GM18499 (cell line): ENCODE measurements at regions not wholly inside any gene's neighbourhood (a gene's known extent, or its start where the extent isn't known, plus 50 kb on each side); places are given as distances from the start of the nearest gene placed in this dataset.
"Not testable (repeated sequence)": the region's sequence is repeated elsewhere in the genome, so short reads cannot be mapped to it uniquely, and the experiment has no call there.

Source experiments
- ATAC-seq: cut with Tn5 transposase; IDR thresholded peaks from one replicate; pipeline ENCODE4 v1.9.1; 2021; ENCODE audit warnings: moderate number of reproducible peaks; ENCODE audit not compliant: insufficient read depth, unreplicated experiment

- ATAC-seq: no peak
Observed at GRCh38 chr1:222020553-222020952, 278.7 kb upstream of the DUSP10 start.

GRCh38 chr1:222019029-222019428 lies 277.1 kb upstream of the DUSP10 start:
- no peak for ATAC-seq

- no peak for ATAC-seq
Observed at GRCh38 chr1:222018041-222018440, 276.2 kb upstream of the DUSP10 start.

DNA sequence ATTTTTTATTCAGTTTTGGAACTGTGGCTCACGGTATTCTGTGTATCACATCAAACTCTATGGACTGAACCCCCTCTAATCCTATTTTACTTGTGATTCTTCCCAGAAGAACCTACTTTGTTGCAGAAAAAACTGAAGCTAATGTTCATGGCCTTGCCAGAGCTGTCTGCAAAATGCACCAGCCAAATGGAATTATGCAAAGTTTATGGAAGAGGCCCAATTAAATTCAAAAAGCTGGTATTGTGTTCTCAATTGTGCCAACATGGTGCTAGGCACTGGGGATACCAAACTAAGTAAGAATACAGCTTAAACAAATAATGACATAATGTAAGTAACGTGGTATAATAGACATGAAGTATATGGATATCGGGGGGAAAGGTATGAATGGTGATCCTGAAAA lies 273.8 kb upstream of the DUSP10 start:
- ATAC-seq: no peak

DNA sequence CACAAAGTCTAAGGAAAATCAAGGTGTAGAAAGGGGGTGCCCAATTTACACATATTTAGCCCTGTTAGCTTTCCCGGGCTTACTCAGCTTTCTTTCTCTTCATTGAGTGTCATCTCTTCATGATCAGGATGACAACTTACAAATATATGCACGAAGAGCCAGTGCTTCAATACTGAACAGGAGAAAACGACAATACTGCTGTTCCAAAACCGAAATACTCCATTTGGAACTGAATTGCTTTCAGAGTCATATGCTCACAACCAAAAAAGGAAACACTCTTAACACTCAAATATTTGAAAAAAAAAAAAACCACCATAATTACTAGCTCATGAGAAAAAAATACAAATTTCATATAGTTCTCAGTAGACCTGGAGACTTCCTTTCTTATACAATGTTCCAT lies 272.1 kb upstream of the DUSP10 start:
- ATAC-seq: no peak

- ATAC-seq: no peak
Observed at GRCh38 chr1:222012816-222013215, 270.9 kb upstream of the DUSP10 start.

GRCh38 chr1:222010306-222010705 lies 268.4 kb upstream of the DUSP10 start:
- no peak for ATAC-seq

DNA sequence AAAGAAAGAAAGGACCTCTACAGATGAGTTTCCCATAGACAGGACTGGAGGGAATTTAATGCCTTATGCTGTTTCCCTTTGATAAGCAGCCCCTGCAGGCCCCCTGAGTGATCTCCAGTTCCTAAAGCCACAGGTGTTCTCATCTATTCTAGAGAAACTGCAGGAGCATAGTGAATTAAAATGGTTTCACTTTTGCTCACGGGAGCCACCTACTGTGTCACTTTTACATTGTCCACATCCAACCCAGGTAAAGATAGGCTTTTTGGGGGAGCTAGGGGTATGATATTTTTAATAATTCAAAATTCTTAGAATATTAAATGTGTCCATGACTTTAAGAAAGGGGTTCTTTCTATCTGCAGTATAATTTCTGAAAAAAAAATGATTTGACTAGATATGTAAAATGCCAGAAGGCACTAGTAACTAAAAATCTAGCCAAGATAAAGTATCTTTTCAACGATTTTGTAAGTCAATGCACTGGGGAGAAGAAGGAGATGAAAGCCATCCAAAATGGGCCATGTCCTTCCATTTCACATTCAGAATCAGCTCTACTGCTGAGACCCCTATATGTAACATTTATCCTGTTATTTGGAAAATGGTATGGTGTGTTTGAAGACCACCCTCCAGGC lies 267.3 kb upstream of the DUSP10 start:
- no peak for ATAC-seq

DNA sequence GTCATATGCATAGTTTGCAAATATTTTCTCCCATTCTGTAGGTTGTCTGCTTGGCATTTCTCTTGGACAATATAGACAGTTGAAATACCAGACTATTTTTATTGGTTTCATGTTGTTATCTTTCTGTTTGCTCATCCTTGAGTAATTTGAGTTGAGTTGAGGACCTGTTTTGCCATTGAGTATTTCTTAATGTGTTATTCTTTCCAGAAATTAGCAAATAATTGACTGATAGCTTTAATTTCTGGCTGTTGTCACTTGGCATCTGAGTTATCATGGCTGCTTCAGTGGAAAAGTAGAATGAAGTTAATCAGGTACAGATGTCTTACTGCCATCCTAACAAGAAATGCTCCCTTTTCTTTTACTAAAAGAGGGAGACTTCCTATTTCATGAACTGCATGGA lies 264.8 kb upstream of the DUSP10 start:
- no peak for ATAC-seq

DNA sequence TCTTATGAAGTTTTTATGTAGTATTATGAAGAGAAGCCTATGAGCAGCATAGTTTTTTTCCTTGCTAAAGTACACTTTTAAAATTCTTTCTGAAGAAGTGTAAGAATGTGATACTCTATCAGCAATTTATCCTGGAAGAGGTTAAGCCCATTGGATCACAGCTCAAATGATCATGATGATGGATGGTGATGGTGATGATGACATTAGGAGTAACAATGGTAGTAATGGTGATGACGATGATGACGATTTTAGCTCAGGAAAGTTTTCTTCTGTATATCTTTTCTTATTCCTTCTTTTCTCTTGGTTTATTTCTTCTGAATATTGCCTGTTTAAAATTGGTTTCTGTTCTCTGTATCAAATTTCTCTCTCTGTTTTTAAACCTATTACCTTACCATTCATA lies 262.9 kb upstream of the DUSP10 start:
- ATAC-seq: no peak

DNA sequence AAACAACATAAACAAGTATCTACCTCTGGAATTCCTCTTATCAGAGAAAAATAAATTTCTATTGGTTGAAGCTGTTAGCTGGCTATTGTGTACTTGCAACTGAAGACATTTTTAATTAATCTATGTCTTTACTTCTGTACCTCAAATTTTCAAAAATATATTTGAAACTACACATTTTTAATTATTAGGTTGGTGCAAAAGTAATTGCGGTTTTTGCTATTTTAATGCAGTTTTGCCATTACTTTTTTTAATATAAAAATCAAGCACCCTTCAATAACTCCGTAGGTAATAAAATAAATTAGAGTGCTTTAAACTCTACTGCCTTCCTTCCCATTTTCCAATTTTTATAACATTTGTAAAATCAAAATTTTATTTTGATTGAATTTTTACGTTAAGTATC lies 262.1 kb upstream of the DUSP10 start:
- no peak for ATAC-seq

DNA sequence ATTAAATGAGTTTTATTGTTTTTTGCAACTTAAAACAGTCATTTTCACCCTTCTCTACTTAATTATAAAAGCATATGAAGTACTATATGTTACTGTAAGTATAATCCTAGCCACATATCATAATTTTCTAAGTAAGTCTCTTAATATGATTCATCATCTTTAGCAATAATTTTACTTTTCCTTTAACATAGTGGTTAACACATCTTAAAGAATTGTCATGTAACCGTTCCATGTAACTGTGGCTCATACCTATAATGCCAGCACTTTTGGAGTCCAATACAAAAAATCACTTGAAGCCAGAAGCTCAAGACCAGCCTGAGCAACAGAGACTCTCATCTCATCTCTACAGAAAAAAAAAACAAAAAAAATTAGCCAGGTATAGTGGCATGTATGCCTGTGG lies 260.6 kb upstream of the DUSP10 start:
- no peak for ATAC-seq

- ATAC-seq: no peak
Observed at GRCh38 chr1:222000131-222000530, 258.2 kb upstream of the DUSP10 start.

- no peak for ATAC-seq
Observed at GRCh38 chr1:221998781-221999180, 256.9 kb upstream of the DUSP10 start.

DNA sequence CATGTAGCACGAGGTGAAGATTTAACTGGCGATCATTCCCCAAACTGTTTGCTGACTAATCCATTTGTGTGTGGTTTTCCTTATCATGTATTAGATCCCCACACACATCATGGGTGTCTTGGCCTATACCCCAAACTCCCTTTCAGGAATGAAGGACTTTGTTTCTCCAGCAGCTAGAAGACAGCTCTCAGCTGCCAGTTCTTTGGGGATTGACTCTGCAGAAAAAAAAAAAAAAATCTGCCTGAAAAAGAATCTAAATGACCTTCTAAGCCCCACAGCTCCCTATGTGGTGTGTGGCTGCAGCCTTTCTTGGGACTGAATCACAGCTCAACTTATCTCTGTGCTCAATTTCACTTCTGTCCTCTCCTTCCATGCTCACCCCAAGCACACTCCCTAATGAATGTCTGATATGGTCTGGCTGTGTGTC lies 256.3 kb upstream of the DUSP10 start:
- ATAC-seq: no peak

DNA sequence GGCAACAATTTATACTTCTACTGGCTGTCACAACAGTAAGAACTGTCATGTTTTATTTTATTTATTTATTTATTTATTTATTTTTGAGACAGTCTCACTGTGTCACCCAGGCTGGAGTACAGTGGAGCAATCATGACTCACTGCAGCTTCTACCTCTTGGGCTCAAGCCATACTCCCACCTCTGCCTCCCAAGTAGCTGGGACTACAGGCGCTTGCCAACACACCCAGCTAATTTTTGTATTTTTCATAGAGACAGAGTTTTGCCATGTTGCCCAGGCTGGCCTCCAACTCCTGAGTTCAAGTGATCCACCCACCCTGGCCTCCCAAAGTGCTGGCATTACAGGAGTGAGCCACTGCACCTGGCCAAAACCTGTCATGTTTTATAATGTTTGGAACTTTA lies 255.1 kb upstream of the DUSP10 start:
- not testable (repeated sequence) for ATAC-seq

DNA sequence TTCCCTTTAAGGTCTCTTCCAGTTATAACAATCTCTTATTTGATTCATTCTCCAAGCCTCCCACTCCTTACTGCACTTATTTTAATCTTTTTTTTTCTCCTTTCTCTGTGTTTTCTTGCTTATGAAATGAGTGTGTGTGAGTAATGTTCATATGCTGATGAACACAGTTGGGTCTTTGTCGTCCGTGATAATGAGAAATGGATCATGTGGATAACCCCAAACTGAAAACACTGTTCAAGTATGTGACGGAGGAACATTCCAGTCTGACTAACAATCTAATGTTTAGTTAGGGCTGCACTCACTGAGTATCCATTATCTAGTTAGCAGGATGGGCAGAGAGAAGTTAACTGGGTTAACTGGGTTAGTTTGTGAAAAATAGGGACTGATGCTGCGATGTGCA lies 253.1 kb upstream of the DUSP10 start:
- no peak for ATAC-seq

DNA sequence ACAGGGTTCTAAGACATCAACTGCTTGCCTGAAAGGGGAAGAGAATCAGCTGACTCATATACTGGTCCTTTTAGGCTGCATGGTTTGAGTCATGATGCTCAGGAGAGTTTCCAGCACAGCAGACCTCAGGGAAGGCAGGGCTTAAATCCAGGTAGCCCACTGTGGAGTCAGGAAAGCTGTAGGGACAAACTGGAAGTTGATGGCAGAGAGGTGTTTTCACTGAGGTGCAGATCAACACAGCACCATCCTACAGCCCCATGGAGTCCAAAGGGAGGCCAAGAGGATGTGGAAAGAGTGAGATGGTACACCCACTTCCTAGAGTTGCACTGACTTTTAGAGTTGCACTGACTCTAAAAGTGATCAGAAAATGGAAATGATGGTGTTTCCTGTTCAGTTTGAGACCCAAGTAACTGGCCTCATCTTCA lies 252.4 kb upstream of the DUSP10 start:
- ATAC-seq: peak; percentile 48

- ATAC-seq: no peak
Observed at GRCh38 chr1:221993444-221993948, 251.6 kb upstream of the DUSP10 start.

DNA sequence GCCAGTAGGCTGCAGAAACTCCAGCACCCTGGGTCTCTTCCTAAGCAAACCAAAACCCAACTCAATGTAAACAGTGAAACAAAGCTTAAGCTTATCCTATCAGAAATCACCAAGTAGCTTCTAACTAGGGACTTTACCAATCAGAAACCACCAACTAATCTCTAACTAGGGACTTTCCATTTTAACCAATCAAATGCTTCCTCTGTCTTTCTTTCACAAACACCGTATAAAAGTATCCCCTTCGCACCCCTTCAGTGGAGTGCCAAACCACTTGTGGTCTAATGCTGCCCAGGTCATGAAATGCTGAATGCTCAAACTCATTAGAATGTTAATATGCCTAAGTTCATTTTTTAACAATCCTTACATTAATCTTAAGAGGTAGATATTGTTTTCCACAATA lies 250.5 kb upstream of the DUSP10 start:
- no peak for ATAC-seq

GRCh38 chr1:221991221-221991620 lies 249.3 kb upstream of the DUSP10 start:
- ATAC-seq: no peak

- no peak for ATAC-seq
Observed at GRCh38 chr1:221989741-221990140, 247.9 kb upstream of the DUSP10 start.

DNA sequence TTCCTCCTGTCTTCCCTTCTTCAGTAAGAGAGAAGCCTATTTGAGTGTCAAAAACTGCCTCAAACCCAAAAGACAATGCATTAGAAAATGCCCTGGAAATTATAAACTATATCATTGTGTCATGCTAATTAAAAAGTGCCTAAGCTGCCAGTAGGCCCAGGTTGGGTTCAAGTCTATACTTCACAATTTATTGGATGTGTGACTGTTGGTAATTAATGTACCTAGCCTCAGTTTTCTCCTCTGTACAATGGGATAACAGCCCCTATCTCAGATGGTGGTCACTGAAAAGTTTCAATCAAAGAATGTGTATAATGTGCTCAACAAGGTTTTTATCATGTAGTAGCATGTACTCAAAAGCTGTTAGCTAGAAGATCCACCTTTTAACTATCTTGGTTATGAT lies 246.9 kb upstream of the DUSP10 start:
- ATAC-seq: no peak
